Smooth muscle cell (in vitro differentiated cells): ENCODE measurements at regions not wholly inside any gene's neighbourhood (a gene's known extent, or its start where the extent isn't known, plus 50 kb on each side); places are given as distances from the start of the nearest gene placed in this dataset.

ENCODE experiments used
- DNase-seq: peaks from one replicate; lab custom pipeline; 2025; ENCODE audit not compliant: unreplicated experiment; lab: John Stamatoyannopoulos, UW
- H2AFZ ChIP-seq: fragments of 200-600 bp; sonication (generic); 2 replicates; pipeline ENCODE4 v1.6.0; 2016; ENCODE audit warnings: antibody characterized with exemption, low read depth, mild to moderate bottlenecking
- H3F3A ChIP-seq: fragments of 200-600 bp; sonication (generic); 2 replicates; pipeline ENCODE4 v1.6.0; 2017; ENCODE audit warnings: antibody characterized with exemption, low read depth
- H3K27ac ChIP-seq: fragments of 200-600 bp; sonication (generic); 2 replicates; pipeline ENCODE4 v1.5.1; 2016; ENCODE audit warnings: low read depth, mild to moderate bottlenecking
- H3K27me3 ChIP-seq: fragments of 200-600 bp; sonication (generic); 2 replicates; pipeline ENCODE4 v1.6.1; 2016; ENCODE audit warnings: low read depth, mild to moderate bottlenecking
- H3K36me3 ChIP-seq: fragments of 200-600 bp; sonication (generic); 2 replicates; pipeline ENCODE4 v1.5.1; 2016; ENCODE audit warnings: low read depth
- H3K4me1 ChIP-seq: fragments of 200-600 bp; sonication (generic); 2 replicates; pipeline ENCODE4 v1.5.1; 2016; ENCODE audit warnings: low read depth
- H3K4me2 ChIP-seq: fragments of 200-600 bp; sonication (generic); 2 replicates; pipeline ENCODE4 v1.6.0; 2016; ENCODE audit warnings: mild to moderate bottlenecking
- H3K4me3 ChIP-seq: fragments of 200-600 bp; sonication (generic); 2 replicates; pipeline ENCODE4 v1.5.1; 2016; ENCODE audit warnings: mild to moderate bottlenecking
- H3K79me2 ChIP-seq: fragments of 200-600 bp; sonication (generic); 2 replicates; pipeline ENCODE4 v1.6.0; 2016; ENCODE audit warnings: low read depth, mild to moderate bottlenecking
- H3K9ac ChIP-seq: fragments of 200-600 bp; sonication (generic); 2 replicates; pipeline ENCODE4 v1.6.0; 2016; ENCODE audit warnings: low read depth
- H3K9me3 ChIP-seq: fragments of 200-600 bp; sonication (generic); replicated peaks from 2 replicates; pipeline ENCODE4 v1.5.1; 2016; ENCODE audit warnings: low read depth
- H4K20me1 ChIP-seq: fragments of 200-600 bp; sonication (generic); 2 replicates; pipeline ENCODE4 v1.6.0; 2016; ENCODE audit warnings: low read depth
- WGBS: methylation state at CpG from one replicate; pipeline ENCODE4 v1.1.7; 2016; ENCODE audit warnings: low lambda C conversion rate; 5-methylcytosine and 5-hydroxymethylcytosine counted together
- TF ChIP-seq, protein P1 (sequence below): fragments of 200-600 bp; sonication (generic); IDR thresholded peaks from 2 replicates; pipeline ENCODE4 v1.5.1; 2017; ENCODE audit warnings: borderline replicate concordance, mild to moderate bottlenecking, antibody characterized with exemption; ENCODE audit not compliant: insufficient read depth, poor library complexity, severe bottlenecking

DNA sequence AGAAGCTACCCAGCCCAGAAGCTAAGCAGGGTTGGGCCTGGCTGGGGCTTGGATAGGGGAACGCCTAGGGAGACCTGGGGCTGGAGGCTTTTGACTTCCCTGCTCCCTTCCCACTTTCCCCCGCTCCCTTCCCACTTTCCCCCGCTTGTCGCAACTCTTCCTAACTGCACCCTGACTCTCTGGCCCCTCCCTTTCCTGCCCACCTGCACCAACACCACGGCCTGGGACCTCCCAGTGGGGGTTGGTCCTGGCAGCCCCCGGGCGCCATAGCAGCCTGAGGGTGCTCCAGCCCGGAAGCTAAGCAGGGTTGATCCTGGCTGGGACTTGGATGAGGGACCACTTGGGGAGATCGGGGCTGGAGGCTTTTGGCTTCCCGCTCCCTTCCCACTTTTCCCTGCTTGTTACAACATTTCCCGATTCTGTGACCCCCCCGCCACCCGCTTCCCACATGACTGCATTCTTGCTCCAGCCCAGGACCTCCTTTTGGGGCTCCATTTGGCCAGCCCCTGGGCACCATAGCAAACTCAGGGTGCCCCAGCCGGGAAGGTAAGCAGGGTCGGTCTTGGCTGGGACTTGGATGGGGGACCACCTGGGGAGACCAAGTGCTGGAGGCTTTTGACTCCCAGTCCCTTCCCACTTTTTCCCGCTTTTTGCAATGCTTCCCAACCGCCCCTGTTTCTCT, 2287.0 kb downstream of the TP53TG3F start:
- no peaks in the 10 kb centered on the region for H3K36me3 ChIP-seq
- H3K4me3 ChIP-seq = no peak overlapping the region
- H4K20me1 ChIP-seq = no peaks in the 10 kb centered on the region
- H3K4me1 ChIP-seq = no peaks in the 10 kb centered on the region
- no peak overlapping the region for H3K9ac ChIP-seq
- no peaks in the 10 kb centered on the region for H3K79me2 ChIP-seq
- H2AFZ ChIP-seq = no peak overlapping the region
- H3F3A ChIP-seq = no peaks in the 10 kb centered on the region
- H3K4me2 ChIP-seq = no peak overlapping the region
- H3K27me3 ChIP-seq = no peaks in the 10 kb centered on the region
- no peak overlapping the region for H3K27ac ChIP-seq
- DNase-seq = no peak
- TF ChIP-seq, protein P1, sequence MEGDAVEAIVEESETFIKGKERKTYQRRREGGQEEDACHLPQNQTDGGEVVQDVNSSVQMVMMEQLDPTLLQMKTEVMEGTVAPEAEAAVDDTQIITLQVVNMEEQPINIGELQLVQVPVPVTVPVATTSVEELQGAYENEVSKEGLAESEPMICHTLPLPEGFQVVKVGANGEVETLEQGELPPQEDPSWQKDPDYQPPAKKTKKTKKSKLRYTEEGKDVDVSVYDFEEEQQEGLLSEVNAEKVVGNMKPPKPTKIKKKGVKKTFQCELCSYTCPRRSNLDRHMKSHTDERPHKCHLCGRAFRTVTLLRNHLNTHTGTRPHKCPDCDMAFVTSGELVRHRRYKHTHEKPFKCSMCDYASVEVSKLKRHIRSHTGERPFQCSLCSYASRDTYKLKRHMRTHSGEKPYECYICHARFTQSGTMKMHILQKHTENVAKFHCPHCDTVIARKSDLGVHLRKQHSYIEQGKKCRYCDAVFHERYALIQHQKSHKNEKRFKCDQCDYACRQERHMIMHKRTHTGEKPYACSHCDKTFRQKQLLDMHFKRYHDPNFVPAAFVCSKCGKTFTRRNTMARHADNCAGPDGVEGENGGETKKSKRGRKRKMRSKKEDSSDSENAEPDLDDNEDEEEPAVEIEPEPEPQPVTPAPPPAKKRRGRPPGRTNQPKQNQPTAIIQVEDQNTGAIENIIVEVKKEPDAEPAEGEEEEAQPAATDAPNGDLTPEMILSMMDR = no peak
- 90% methylated on average over 16 of the region's 17 CpGs for WGBS
- no peaks in the 10 kb centered on the region for H3K9me3 ChIP-seq

DNA sequence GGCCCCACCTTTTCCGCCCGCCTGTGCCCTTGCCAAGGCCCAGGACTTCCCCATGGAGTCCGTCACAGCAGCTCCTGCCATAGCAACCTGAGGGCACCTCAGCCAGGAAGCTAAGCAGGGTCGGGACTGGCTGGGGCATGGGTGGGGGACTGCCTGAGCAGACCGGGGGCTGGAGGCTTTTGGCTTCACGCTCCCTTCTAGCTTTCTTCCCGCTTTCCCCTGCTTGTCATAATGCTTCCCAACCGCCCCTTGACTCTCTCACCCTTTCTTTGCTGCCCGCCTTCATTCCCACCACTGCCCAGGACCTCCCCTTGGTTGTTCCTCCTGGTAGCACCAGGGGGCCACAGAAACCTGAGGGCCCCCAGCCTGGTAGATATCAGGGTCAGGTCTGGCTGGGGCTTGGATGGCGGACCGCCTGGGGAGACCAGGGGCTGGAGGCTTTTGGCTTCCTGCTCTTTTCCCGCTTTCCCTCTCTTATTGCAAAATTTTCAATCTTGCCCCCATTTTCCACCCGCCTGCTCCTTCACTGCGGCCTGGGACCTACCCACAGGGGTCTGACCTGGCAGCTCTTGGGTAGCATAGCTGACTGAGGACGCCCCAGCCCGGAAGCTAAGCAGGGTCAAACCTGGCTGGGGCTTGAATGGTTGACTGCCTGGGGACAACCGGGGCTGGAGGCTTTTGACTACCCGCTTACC, 2287.7 kb downstream of the TP53TG3F start:
- Histone ChIP-seq H3K36me3 (no peaks in the 10 kb centered on the region), H3K4me3 (no peak overlapping the region), H3K27ac (no peak overlapping the region), H3K9me3 (no peaks in the 10 kb centered on the region), H3K4me1 (no peaks in the 10 kb centered on the region), H3F3A (no peaks in the 10 kb centered on the region), H4K20me1 (no peaks in the 10 kb centered on the region), H3K27me3 (no peaks in the 10 kb centered on the region), H3K4me2 (no peak overlapping the region), H2AFZ (no peak overlapping the region), H3K9ac (no peak overlapping the region), H3K79me2 (no peaks in the 10 kb centered on the region)
- TF ChIP-seq, protein P1 = no peak
- 84% methylated on average over 18 of the region's 18 CpGs for WGBS
- no peak for DNase-seq

DNA sequence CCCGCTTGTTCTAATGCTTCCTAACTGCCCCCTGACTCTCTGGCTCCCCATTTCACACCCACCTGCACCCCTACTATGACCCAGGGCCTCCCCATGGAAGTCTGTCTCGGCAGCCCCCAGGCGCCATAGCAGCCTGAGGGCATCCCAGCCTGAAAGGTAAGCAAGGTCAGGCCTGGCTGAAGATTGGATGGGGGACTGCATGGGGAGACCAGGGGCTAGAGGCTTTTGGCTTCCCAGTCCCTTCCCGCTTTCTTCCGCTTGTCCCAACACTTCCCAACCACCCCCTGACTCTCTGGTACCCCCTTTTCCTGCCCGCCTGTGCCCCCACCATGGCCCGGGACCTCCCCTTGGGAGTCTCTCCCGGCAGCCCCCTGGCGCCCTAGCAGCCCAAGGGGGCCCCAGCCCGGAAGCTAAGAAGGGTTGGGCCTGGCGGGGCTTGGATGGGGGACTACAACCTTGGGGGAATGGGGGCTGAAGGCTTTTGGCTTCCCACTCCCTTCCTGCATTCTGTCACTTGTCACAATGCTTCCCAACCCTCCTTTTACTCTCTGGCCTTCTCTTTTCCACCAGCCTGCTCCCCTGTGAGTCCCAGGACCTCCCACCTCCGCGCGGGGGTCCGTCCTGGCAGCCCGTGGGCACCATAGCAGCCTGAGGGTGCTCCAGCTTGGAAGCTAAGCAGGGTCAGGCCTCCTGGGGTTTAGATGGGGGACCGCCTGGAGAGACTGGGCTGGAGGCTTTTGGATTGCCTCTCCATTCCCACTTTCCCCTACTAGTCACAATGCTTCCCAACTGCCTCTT, 2288.4 kb downstream of the TP53TG3F start:
- TF ChIP-seq, protein P1 = no peak
- no peak for DNase-seq
- Histone ChIP-seq H2AFZ (no peak overlapping the region), H3K9ac (no peak overlapping the region), H3K79me2 (no peaks in the 10 kb centered on the region), H3F3A (no peaks in the 10 kb centered on the region), H3K9me3 (no peaks in the 10 kb centered on the region), H3K27me3 (no peaks in the 10 kb centered on the region), H3K4me1 (no peaks in the 10 kb centered on the region), H3K4me3 (no peak overlapping the region), H3K27ac (no peak overlapping the region), H3K4me2 (no peak overlapping the region), H3K36me3 (no peaks in the 10 kb centered on the region), H4K20me1 (no peaks in the 10 kb centered on the region)
- 88% methylated on average over 16 of the region's 17 CpGs for WGBS
